MCF 10A (cell line): ENCODE measurements at regions not wholly inside any gene's neighbourhood (a gene's known extent, or its start where the extent isn't known, plus 50 kb on each side); places are given as distances from the start of the nearest gene placed in this dataset.

Experiments used
- BruUV-seq: library from RNA; stranded (reverse); fragments of 400-500 nt; replicated peaks from 2 replicates; lab custom pipeline; 2021; lab: Mats Ljungman, UMichigan
- CTCF ChIA-PET: fragments of 300-600 bp; sonication (Branson Sonifier 250); formaldehyde crosslinking; extraction: SDS; loops from one replicate; lab custom pipeline; 2021; ENCODE audit warnings: antibody characterized with exemption, inconsistent platforms; lab: Yijun Ruan, JAX
- POLR2A ChIA-PET: fragments of 300-600, 350-650 bp; sonication (Branson Sonifier 250); formaldehyde crosslinking; extraction: SDS; loops from one replicate; lab custom pipeline; 2020; ENCODE audit warnings: antibody characterized with exemption, inconsistent platforms; lab: Yijun Ruan, JAX
- DNase-seq: peaks from one replicate; pipeline ENCODE4 v3.0.0-alpha.2; 2018; ENCODE audit not compliant: unreplicated experiment
- H3K27ac Mint-ChIP-seq: one replicate; pipeline ENCODE4 v1.8.0; 2022; ENCODE audit warnings: mild to moderate bottlenecking, low read depth, mixed read lengths; ENCODE audit not compliant: unreplicated experiment
- H3K27me3 Mint-ChIP-seq: one replicate; pipeline ENCODE4 v1.8.0; 2022; ENCODE audit warnings: mixed read lengths; ENCODE audit not compliant: insufficient read depth, unreplicated experiment
- H3K36me3 Mint-ChIP-seq: one replicate; pipeline ENCODE4 v1.8.0; 2022; ENCODE audit warnings: mild to moderate bottlenecking, moderate library complexity, mixed read lengths; ENCODE audit not compliant: insufficient read depth, unreplicated experiment
- H3K4me1 Mint-ChIP-seq: one replicate; pipeline ENCODE4 v1.8.0; 2022; ENCODE audit warnings: mixed read lengths; ENCODE audit not compliant: insufficient read depth, unreplicated experiment
- H3K4me3 Mint-ChIP-seq: one replicate; pipeline ENCODE4 v1.8.0; 2022; ENCODE audit warnings: mild to moderate bottlenecking, moderate library complexity, mixed read lengths; ENCODE audit not compliant: unreplicated experiment
- H3K9me3 Mint-ChIP-seq: one replicate; pipeline ENCODE4 v1.8.0; 2022; ENCODE audit warnings: mixed read lengths; ENCODE audit not compliant: unreplicated experiment
- CTCF ChIP-seq: fragments of 200-600 bp; IDR thresholded peaks from one replicate; pipeline ENCODE4 v1.8.0; 2022; ENCODE audit warnings: antibody characterized with exemption, mild to moderate bottlenecking; ENCODE audit not compliant: unreplicated experiment
- intact Hi-C: fragments of 100-400 bp; cut with micrococcal nuclease; formaldehyde crosslinking; loops from 2 replicates; pipeline ENCODE4 v1.14.1; 2022

DNA sequence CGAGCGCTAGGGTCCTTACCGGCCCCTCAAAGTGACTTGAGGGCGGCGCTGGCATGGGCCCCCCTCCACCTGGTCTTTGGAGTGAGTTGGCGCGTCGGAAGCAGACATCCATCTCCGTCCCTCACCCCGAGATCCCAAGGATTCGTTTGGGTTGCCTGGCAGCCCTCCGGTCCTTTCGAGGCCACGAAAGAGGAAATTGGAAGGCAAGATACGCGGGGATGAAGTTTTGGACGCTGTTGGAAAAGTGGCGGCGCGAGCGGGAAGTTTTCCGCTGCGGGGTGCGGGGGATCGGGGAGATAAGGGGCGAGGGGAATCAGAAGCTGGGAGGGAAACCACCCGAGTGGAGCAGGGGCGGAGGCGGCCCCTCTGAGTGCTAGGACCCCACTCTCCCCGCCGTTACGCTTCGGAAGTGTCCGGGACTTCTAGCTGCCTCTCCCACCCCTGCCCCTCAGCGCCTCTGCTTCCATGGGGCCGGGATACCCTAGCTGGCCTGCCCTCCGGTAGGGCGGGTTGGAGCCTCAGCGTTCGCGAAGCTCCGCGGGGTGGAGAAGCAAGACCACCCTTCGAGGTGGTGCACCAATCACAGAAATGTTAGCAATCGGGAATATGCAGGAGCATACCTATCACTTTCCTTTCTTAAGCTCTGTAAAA, 57.8 kb downstream of the FRMPD3 start:
- Mint-ChIP-seq H3K4me3 (no peak overlapping the region), H3K27me3 (peaks cover 54% of the 10 kb centered on the region), H3K9me3 (no peaks in the 10 kb centered on the region), H3K36me3 (no peaks in the 10 kb centered on the region), H3K4me1 (no peaks in the 10 kb centered on the region), H3K27ac (no peak overlapping the region)
- BruUV-seq = no TSS peak
- CTCF ChIA-PET = interaction anchor here (0.8 kb wide), 1 partner anchor 162 kb away, joined by 3 read pairs; no protein-coding TSS in a partner anchor
- TF ChIP-seq CTCF = no peak
- intact Hi-C loops = no loop called here
- POLR2A ChIA-PET = no interaction called here
- DNase-seq = no peak

DNA sequence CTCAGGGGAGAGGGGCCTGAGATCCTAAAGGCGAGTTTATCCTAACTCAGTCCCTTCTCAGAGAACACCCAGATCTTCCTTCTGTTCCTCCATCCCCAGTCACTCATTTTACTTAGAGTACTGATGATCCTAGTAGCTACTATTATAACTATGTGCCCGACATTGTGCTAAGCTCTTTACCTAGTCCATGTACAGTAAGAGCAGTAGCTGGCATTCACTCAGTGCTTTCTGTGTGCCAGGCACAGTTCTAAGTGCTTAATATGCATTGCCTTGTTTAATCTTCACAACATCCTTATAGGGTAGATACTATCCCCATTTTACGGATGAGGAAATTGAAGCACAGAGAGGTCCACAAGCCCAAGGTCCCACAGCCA, 58.3 kb downstream of the FRMPD3 start:
- Mint-ChIP-seq H3K27me3 (peaks cover 54% of the 10 kb centered on the region), H3K9me3 (no peaks in the 10 kb centered on the region), H3K27ac (no peak overlapping the region), H3K36me3 (no peaks in the 10 kb centered on the region), H3K4me3 (no peak overlapping the region), H3K4me1 (no peaks in the 10 kb centered on the region)
- no peak for DNase-seq
- no TSS peak for BruUV-seq
- POLR2A ChIA-PET = no interaction called here
- no peak for TF ChIP-seq CTCF
- CTCF ChIA-PET = interaction anchor here (0.8 kb wide), 1 partner anchor 162 kb away, joined by 3 read pairs; no protein-coding TSS in a partner anchor
- intact Hi-C loops = no loop called here

- no TSS peak for BruUV-seq
- Mint-ChIP-seq H3K9me3 (no peaks in the 10 kb centered on the region), H3K27me3 (peaks cover 50% of the 10 kb centered on the region), H3K4me3 (no peak overlapping the region), H3K4me1 (no peaks in the 10 kb centered on the region), H3K36me3 (no peaks in the 10 kb centered on the region), H3K27ac (no peak overlapping the region)
- DNase-seq = no peak
- ChIA-PET POLR2A (no interaction called here), CTCF (interaction anchor here (0.6 to 0.9 kb wide), 2 partner anchors 15 to 402 kb away, joined by 3 to 4 read pairs; no protein-coding TSS in a partner anchor)
- intact Hi-C loops = no loop called here
- no peak for TF ChIP-seq CTCF
These were observed 59.5 kb downstream of the FRMPD3 start for GRCh38 chrX:107508925-107509324.

DNA sequence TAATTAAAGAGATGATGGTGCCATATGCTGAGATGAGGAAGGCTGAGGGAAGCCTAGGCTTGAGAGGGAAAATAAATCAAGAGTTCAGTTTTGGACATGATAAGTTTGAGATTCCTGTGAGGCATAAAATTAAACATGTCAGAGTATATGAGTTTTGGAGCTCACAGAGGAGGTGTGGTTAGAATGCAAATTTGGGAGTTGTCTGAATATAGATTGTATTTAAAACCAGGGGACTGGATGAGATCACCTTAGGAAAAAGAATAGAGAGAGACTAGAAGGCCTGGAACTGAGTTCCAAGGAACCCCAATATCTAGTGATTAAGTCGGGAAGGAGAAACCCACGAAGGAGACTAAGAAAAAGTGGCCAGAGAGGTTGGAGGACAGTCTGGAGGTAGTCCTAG, 65.5 kb downstream of the FRMPD3 start:
- Mint-ChIP-seq H3K27me3 (peaks cover 76% of the 10 kb centered on the region), H3K4me3 (no peak overlapping the region), H3K36me3 (no peaks in the 10 kb centered on the region), H3K9me3 (peaks cover 6% of the 10 kb centered on the region), H3K27ac (no peak overlapping the region), H3K4me1 (no peaks in the 10 kb centered on the region)
- POLR2A ChIA-PET = interaction anchor here (0.6 kb wide), 1 partner anchor 114 kb away, joined by 3 read pairs; the partner anchor contains the start of gene PRPS1
- CTCF ChIA-PET = interaction anchor here (0.8 kb wide), 1 partner anchor 257 kb away, joined by 3 read pairs; no protein-coding TSS in a partner anchor
- TF ChIP-seq CTCF = no peak
- BruUV-seq = no TSS peak
- DNase-seq = no peak
- intact Hi-C loops = no loop called here
